CD4-positive, alpha-beta T cell treated with Interleukin-15 for 1 hour (primary cell): ENCODE measurements at regions not wholly inside any gene's neighbourhood (a gene's known extent, or its start where the extent isn't known, plus 50 kb on each side); places are given as distances from the start of the nearest gene placed in this dataset.
"Not testable (repeated sequence)": the region's sequence is repeated elsewhere in the genome, so short reads cannot be mapped to it uniquely, and the experiment has no call there.

ENCODE experiments used
- DNase-seq: peaks from one replicate; pipeline ENCODE4 v3.0.0-alpha.2; 2020

DNA sequence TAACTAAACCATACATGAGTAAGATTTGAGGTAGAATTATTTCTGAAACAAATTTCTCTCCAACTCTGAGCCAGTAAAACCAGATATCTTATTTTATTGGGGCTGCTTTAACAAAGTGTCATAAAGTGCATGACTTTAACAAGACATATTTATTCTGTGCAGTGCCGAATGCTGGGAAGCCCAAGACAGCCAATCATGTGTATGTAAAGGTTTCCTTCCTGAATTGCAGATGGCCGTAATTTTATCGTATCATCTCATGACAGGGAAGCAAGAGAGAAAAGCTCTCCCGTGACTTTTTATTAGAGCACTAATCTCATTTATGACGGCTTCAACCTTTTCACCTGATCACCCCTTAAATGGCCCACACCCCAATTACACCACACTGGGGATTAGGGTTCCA, 777.9 kb downstream of the TMEM121 start:
- no peak for DNase-seq

DNA sequence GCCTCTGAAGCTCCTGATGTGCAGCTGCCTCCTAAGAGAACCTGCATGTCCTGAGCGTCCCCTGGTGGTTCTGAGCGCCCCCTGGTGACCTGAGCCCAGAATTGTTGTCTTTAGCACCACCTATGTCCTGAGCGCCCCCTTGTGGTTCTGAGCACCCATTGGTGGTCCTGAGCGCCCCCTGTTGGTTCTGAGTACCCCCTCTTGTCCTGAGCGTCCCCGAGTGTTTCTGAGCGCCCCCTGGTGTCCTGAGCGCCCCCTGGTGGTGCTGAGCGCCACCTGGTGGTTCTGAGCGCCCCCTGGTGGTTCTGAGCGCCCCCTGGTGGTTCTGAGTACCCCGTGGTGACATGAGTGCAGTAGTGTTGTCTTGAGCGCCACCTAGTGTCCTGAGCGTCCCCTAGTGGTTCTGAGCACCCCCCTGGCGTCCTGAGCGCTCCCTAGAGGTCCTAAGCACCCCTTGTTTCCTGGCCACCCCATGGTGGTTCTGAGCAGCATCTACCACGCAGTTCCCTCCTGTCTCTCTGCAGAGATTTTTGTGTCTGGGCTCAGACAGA, 782.5 kb downstream of the TMEM121 start:
- DNase-seq, result peak; percentile 76

DNA sequence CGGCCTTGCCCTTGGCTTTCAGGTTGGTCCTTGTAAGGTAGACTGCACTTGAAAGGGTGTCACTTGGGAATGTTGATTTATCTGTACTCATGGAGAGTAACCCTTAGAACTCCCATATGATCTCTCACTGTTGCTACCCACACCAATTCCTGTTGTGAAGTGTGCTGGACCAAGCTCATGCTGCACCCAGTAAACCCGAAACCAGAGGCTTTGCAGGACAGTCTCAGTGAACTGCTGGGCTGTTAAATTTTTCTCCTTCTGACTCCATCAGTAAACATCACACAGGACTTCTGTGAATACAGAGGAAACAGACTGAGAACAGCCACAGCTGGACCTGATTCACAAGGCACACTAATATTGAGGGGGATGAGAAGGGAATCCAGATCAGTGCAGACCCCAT, 783.0 kb downstream of the TMEM121 start:
- DNase-seq, result no peak

DNA sequence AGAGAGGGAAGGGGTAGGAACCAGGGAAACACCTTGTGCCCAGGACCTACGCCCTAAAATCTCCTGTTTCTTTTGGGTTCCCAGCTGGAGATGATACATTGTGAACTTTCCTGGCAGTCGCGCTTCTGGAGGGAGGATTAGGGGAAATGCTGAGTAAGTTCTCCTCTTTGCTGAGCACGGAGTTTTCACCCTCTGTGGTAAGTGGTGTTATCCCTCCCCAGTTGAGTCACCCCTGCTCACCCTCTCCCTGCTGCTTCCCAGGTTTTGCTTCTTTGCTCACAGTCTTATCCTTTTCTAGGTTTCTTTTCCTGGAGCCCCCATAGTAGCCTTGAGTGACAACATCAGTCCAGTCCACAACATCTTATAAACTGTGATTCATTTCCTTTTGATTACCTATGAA, 789.1 kb downstream of the TMEM121 start:
- no peak for DNase-seq

DNA sequence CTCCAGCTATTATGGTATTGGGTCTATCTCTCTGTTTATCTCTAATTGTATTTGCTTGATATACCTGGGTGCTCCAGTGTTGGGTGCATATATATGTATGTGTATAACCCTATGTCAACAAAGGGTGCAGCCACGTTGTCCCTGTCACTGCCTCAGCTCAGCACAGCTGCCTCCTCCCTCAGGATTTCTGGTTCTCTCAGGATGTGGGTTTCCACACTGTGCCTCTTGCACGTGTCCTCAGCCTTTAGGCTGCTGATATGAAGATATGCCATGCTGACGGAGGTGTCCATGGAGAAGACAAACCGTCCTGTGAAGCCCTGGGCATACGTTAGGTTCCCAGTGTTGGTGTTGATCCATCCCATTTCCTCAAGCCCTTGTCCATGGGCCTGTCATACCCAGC, 791.2 kb downstream of the TMEM121 start:
- DNase-seq, result no peak

DNA sequence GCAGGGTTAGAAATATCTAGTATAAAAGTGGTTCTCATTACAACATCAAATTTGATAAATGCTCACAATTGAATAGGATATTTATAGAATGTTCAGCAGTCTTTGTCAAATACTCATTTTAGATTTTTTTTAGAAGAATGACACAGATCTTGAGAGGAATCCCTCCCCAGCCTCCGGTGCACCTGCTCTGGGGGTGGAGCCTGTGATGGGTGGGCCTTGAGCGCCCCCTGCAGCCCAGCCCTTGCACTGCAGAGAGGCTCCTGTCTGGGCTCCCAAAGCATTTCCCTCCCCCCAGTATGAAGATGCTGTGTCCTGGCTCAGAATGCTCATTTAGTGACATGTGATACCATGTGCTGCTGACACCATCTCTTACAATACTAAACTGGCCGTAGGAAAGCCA, 792.3 kb downstream of the TMEM121 start:
- peak; percentile 37 for DNase-seq

DNA sequence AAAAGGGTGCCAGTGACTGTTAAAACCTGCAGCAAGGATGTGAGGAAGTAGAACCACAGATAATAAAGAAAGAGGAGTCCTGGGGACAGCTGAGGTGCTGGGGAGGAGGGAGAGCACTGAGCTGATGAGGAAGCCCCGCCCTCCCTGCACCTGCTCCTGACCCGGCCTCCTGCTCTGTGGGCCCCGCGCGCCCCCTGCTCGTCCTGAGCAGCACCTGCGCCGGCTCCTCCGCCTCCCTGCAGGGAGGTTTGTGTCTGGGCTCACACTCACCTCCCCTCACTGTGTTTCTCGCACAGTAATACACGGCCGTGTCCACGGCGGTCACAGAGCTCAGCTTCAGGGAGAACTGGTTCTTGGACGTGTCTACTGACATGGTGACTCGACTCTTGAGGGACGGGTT, 797.6 kb downstream of the TMEM121 start:
- DNase-seq, result peak; percentile 48

DNA sequence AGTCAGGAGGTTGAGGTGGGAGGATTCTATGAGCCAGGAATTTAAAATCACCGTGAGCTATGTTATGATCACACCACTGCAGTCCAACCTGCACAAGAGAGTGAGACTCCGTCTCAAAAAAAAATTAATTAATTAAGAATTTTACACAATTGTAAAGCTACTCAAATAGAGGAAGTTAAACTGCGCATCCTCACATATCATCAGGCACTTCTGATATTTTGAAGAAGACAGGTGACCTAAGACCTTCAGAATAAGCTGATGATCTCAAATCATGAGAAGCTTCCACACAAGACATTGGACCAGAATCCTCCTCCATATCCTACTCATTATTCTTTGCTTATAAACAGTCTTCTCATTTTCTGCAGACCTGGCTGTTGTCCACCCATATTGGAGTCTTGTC, 800.9 kb downstream of the TMEM121 start:
- DNase-seq, result no peak

DNA sequence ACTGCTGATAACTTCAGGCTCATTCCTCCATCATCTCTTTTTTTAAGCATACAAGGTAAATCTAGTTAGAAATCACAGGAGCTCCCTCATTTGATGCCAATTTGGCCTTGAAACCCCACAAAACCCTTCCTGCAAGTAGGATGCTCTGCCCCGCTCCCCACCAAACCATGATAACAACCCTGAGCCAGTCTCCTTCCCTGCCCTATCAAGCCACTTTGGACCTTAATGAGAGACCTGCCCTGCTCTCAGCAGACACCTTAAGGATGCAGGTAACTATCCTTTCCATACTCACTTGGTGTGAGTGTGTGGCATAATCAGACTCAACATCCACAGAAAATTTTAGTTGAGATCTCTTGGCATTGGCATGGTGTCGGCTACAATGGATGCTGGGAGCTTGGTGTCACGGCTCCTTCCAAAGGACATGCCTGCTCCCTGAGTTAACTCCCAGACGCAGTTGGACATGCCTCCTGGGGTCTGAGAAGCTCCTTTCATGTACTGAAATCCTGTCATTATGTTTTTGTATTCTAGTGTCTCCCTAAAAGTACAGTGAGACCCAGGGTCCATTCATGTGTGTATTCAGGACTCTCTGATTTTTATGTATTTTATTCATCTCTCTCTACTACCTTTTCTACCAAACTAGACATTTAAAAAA, 801.4 kb downstream of the TMEM121 start:
- DNase-seq, result not testable (repeated sequence)

DNA sequence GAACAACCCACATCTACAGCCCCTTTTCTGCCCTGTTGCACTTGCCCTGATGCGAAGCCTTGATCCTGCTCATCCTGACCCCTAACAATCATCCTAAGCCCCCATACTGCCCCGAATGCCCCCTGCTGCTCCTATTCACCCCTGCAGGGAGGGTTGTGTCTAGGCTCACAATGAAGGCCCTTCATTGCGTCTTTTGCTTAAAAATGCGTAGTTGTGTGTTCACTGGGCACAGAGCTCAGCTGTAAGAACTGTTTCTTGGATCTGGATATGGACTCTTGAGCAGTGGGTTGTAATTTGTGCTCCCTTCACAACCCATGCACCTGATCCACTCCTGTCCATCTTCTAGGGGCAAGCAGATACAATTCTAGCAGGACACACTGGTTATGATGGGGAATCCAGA, 802.9 kb downstream of the TMEM121 start:
- not testable (repeated sequence) for DNase-seq

DNA sequence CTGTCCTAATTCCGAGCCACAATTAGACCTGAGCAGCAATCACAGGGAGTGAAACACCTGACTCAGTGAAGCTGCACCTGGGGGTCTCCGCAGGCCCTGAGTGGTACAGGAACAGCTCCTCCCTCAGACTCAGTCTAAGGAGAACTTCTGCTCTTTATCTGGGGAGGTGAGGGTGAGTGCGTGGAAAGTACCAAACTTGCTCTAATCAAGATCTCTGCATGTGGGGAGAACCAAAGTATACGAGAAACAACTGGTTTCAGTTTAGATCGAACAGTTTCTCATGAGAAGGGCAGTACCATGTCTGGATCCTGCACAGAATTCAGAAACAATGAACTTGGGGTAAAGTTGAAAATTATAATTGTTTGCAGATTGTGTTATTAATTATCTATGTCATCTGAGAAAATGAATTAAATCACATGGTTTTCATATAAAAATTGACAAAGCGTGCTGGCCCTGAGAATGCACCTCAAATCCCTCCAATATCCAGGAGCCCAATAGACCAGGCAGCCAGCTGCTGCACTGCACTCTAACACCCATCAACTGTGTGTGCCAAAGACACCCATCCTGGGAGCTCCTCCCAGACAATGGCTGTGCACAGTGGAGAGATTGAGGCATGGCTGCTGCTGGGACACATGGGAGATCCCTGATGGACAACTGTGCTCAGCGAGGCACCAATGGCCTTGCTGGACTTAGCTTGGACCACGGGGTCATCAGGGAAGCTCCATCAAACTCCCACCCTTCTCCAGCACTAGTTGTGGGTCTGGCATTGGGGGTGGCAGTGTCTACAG, 803.8 kb downstream of the TMEM121 start:
- DNase-seq, result not testable (repeated sequence)

DNA sequence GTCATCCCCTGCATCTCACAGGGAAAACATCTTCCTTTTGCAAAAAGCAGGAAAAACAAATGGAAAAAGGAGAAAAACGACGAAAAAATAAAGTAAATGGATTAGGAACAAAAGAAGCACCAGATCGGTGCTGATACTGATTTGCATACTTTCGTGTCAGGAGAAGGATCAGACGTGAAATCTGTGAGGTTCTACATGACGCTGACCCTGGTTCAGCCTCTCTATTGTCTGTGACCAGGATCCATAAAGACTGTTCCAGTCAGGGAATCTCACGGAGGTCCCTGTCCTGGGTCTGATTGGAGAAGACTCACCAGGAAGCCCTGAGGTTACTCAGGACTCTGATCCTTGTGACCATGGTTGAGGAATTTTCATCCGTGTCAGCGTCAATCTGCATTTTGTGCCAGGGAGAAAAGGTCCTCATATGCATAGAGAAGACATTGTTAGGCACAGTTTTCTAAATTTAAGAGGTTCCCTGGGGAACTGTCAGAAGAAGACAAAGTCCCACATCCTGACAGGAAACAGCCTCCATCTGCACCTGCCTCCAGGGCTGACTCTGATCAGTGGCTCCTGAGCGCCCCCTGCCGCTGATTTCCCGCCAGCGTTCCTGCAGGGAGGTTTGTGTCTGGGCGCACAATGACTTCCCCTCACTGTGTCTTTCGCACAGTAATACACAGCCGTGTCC, 808.2 kb downstream of the TMEM121 start:
- peak; percentile 75 for DNase-seq

DNA sequence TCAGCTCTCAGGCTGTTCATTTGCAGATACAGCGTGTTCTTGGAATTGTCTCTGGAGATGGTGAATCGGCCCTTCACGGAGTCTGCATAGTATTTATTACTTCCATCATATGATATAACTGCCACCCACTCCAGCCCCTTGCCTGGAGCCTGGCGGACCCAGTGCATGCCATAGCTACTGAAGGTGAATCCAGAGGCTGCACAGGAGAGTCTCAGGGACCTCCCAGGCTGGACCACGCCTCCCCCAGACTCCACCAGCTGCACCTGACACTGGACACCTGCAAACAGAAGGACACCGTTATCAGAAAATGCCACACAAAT, 808.7 kb downstream of the TMEM121 start:
- DNase-seq, result not testable (repeated sequence)

DNA sequence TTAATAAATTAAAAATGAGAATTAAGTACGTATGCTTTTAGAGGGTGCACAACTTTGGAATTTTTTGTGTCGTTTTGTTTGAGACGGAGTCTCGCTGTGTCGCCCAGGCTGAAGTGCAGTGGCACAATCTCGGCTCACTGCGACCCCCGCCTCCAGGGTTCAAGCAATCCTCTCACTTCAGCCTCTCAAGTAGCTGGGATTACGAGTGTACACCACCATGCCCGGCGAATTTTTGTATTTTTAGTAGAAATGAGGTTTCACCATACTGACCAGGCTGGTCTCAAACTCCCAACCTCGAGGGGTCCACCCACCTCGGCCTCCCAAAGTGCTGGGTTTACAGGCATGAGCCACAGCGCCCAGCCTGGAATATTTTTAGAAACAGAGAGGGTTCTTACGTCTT, 812.4 kb downstream of the TMEM121 start:
- not testable (repeated sequence) for DNase-seq

DNA sequence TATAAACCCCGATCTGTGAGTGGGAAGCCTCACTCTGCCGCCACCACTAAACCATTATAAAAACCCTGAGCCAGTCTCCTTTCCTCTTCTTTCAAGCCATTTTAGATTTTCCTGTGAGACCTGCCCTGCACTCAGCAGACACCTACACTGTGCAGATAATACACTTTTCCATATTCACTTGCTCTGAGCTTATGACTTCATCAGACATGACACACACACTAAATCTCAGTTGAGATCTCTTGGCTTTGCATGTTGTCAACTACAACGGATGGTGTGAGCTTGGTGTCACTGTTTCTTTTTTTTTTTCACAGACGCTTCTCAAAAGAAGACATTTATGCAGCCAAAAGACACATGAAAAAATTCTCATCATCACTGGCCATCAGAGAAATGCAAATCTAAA, 814.3 kb downstream of the TMEM121 start:
- not testable (repeated sequence) for DNase-seq

DNA sequence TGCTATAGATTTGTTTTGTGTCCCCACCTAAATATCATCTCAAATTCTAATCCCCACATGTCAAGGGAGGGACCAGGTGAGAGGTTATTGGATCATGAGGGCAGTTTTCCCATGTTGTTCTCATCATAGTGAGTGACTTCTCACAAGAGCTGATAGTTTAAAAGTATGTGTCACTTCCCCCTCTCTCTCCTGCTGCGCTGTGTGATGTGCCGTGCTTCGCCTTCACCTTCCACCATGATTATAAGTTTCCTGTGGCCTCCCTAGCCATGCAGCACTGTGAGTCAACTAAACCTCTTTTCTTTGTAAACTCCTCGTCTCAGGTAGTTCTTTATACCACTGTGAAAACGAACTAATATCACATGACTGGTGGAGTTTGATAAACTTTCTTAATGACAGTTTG, 814.8 kb downstream of the TMEM121 start:
- not testable (repeated sequence) for DNase-seq

DNA sequence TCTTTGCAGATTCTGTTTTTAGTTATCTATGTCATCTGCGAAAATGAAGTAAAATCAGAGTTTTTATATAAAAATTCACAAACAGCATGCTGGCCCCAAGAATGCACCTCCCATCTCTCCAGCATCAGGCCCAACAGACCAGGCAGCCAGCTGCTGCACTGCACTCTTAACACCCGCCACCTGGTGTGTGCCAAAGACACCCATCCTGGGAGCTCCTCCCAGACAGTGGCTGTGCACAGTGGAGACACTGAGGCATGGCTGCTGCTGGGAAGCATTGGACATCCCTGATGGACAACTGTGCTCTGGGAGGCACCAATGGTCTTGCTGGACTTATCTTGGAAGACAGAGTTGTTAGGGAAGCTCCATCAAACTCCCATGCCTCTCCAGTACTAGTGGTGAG, 817.2 kb downstream of the TMEM121 start:
- no peak for DNase-seq

DNA sequence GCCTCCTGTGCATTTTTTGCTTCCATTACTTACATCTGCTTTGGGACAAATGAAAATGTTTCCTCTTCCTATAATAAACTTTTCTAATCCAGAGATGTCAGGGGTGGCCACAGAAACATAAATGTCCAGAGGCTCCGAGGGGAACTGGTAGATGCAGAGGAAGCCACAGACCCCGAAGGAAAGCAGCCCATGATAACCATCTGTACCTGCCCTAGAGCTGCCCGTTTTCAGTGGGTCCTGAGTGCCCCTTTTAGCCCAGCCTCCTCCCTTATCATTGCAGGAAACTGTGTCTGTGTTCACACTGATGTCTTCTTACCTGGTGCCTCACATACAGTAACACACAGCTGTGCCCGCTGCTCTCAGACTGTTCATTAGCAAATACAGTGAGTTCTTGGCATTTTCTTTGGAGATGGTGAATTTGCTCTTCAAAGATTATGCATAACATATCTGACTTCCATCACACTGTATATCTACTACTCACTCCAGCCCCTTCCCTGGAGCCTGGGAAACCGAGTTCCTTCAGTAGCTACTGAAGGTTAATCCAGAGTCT, 817.8 kb downstream of the TMEM121 start:
- DNase-seq, result not testable (repeated sequence)

DNA sequence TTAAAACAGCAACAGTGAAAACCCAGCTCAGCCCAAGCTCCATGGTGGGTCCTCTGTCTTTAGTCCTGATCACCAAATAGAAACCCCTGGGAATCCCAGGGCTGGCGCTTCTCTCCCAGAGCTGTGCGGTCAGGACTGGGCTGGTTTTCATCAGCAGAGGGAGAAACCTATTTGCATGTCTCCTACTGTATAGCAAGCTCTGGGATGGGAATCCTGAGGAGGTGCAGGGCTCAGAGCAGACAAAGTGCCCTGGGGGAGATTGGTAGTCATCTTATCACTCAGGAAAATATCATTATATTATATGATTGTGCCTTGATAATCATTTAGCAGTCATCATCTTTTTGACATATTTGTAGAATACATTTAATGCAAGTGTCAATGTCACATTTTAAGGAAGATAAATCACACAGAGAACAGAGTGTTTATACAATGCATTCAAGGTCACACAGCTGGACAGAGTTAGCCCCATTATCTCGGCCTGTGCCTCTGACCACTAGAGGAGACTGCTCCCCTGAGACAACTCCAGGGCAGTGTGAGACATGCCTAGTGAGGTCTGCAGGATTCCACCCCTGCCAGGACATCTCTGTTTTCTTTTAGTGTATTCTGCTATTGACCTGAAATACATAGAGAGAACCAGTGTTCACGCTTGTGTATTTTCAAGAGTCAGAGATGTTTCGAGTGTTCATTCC, 818.6 kb downstream of the TMEM121 start:
- DNase-seq, result not testable (repeated sequence)

DNA sequence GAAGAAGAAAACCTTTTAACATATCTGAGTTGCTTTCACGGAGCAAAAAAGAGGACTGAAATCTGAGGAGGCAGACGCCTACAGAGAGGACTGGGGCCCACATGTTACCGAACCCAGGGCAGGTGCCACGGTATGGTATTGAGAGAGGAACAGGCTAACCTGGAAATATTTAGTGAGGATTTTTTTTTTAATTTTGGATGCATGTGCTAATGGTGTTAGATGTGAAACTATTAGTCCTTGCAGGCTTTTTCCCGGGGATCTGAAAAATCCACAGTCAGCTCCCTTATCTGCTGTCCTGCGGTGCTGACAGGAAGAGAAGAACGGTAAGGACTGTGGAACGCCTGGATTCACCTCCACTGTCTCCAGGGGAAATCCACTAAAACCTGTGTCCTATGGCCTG, 819.7 kb downstream of the TMEM121 start:
- DNase-seq, result no peak

DNA sequence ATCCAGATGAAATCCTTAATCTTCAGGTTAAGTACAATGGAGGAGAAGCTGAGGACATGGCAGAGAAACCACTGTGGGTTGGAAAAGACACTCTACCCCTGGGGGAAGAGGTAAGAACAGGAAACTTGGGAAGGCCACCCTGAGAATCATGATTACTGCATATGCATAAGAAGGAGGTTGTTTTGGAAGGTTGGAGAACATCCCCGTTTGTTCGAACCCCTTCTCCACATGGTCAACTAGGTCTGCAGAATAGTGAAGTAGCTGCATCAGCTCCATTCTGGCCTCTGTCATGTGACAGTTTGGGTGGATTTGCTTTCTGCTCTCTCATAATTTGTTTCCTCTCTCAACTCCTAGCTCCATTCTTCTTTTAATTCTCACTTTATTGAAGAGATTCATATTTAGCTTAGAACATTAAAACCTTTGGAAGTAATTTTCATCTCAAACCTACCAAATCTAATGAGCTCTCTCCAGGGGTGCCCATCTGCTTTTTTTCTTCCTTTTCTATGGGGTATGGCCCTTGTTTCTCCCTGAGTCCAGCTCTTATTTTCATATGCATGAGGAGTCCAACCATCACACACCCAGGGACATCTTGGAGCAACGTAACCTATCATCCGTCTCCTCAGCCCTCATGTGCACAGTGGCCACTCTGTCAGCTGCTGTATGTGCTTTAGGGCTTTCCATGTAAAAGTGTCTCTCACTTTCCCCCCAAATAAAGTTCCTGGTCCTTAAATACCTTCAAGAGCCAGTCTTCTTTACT, 820.3 kb downstream of the TMEM121 start:
- DNase-seq, result no peak

DNA sequence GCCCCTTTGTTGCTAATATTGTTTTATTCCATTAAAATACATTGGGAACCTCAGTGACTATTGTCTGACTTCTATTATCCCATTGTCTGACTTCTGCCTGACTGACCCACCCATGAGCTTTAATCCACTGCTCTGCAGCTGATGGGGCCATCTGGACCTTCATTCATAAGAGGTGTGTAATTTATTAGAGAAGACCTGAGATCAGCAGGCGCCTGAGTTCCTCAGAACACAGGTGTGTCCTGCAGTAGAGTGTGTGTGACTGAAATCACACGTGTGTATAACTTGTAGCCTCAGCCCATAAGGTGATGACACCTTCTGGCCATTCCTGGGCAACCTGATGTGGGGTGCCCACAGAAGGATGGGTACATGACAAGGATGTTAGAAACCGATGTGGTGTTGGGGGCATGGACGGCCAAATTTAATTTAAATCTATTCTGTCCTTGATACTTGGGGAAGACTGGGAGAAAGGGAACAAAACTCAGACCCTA, 821.0 kb downstream of the TMEM121 start:
- no peak for DNase-seq
